ENCODE measurements at regions not wholly inside any gene's neighbourhood (a gene's known extent, or its start where the extent isn't known, plus 50 kb on each side); places are given as distances from the start of the nearest gene placed in this dataset.

DNA sequence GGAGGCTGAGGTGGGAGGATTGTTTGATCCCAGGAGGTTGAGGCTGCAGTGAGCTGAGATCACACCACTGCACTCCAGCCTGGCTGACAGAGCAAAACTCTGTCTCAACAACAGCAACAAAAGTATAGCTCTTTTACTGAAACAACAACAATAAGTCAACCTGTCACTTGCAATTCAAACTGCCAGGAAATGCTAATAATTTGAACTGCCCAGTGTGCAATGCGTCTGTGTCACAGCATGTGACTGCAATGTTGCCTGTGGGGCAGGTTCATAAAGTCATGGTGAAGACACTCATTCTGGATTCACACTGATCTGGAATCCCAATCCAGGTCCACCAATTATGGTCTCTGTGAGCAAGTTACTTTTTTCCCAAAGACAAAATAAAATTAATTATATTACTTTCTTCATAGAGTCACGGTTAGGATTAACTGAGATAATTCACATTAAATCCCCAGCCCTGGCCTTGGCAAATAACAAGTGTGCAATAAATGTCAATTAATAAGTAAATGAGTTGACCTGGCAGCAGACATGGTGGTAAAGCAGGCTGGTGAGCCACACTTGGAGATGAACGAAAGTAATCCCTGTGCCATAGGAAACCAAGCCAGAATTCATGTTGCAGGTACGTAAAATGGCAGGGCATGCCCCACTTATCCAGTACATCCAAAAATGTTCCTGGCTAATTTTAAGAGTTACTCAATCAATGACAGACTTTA lies 89.1 kb upstream of the CPSF6 start:
- TF ChIP-seq Cebpa-rat (IDR thresholded peaks at IDR 0.05) = no peak
- peaks cover 19% of the 10 kb centered on the region for H3K4me1 ChIP-seq
- no peak overlapping the region for H3K27ac ChIP-seq
- no peaks in the 10 kb centered on the region for H4K20me1 ChIP-seq
- no peak overlapping the region for H3K4me3 ChIP-seq
- H3K9me3 ChIP-seq = no peaks in the 10 kb centered on the region
- no peak overlapping the region for H3K9ac ChIP-seq
- H3K27me3 ChIP-seq = no peaks in the 10 kb centered on the region
- H3K4me2 ChIP-seq = no peak overlapping the region
- H3K36me3 ChIP-seq = no peaks in the 10 kb centered on the region

DNA sequence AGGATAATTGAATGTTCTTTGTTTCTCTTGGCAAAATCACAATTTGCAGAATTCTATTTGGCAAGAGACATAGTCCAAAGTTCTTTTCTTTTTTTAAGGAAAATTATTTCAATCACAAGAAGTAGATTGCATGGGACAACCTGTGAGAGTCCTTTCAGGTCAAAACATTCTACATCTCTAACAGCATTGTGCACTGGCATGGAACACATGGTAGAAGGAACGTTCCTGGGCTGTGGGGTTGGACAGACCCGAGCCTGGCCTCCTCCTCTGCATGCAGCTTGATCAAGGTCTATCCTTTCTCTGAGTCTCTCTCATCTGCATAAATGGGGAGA lies 88.6 kb upstream of the CPSF6 start:
- Histone ChIP-seq H3K9me3 (no peaks in the 10 kb centered on the region), H3K9ac (no peak overlapping the region), H3K27ac (no peak overlapping the region), H3K4me1 (peaks cover 19% of the 10 kb centered on the region), H4K20me1 (no peaks in the 10 kb centered on the region), H3K4me3 (no peak overlapping the region), H3K36me3 (no peaks in the 10 kb centered on the region), H3K27me3 (no peaks in the 10 kb centered on the region), H3K4me2 (peak overlapping the region; percentile 64)
- TF ChIP-seq Cebpa-rat (IDR thresholded peaks at IDR 0.05) = no peak

DNA sequence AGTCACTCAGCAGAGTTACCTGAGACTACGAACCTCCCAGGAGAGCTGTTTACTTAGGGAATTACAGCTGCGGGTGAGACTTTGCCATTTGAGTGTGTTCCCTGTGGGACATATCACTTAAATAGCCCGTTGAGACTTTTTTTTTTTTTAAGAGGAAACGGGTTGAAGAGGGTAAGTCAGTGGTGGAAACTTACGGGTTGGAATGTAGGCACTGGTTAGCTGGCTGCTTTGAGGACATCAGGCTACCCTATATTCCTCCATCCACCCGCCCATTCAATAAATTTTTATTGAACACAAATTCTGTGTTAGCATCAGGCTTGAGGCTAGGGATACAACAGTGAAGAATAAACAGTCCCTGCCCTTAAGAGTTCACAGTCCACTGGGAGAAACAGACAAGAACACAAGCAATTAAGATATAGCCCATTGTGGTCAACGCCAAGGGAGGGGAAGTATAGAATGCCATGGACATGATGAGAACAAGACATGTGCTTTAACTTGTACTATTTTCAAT lies 88.1 kb upstream of the CPSF6 start:
- H3K4me2 ChIP-seq = peak overlapping the region; percentile 64
- no peaks in the 10 kb centered on the region for H3K36me3 ChIP-seq
- no peaks in the 10 kb centered on the region for H4K20me1 ChIP-seq
- no peaks in the 10 kb centered on the region for H3K9me3 ChIP-seq
- H3K4me1 ChIP-seq = peaks cover 21% of the 10 kb centered on the region
- no peak for TF ChIP-seq Cebpa-rat (IDR thresholded peaks at IDR 0.05)
- H3K27ac ChIP-seq = no peak overlapping the region
- H3K27me3 ChIP-seq = no peaks in the 10 kb centered on the region
- H3K9ac ChIP-seq = no peak overlapping the region
- no peak overlapping the region for H3K4me3 ChIP-seq

DNA sequence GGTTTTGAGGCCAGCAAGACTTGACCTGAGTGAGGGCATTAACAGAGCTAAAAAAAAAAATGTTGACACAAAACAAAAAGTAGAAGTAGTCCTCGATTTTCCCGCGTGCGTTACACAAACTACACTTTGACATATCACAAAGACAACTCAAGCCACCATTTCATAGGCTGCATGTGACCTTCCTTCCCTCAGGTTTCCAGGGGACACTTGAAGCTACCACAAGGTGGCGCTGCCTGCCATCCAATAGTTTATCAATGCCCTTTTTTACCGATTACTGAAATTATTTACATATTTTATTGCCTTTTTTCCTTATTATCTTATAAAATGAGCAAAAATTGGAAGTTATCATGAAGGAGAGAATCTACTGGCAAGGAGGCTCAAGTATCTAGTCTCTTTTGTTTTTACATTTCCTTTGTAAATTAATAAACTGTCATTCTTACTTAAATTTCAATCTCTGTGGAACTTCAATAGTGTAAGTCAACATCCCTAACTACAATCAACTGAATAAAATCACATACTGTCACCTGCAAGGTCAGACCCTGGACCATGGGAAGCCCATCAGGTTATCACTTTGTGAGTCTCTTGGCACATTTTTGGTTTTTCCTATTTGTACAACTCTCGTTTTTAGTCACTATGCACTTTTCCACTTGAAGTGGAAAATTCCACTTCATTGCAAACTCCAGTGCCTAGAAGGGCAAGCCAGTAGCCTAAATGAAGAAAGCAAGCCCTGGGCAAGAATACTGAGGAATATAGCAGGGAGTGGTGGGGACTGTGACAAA lies 84.6 kb upstream of the CPSF6 start:
- Histone ChIP-seq H3K4me2 (no peak overlapping the region; the same call in 1 of the 2 replicates), H3K9me3 (no peaks in the 10 kb centered on the region), H3K36me3 (no peaks in the 10 kb centered on the region), H3K4me1 (peaks cover 30% of the 10 kb centered on the region), H3K9ac (no peak overlapping the region), H3K27ac (no peak overlapping the region), H3K4me3 (no peak overlapping the region), H4K20me1 (no peaks in the 10 kb centered on the region), H3K27me3 (no peaks in the 10 kb centered on the region)
- no peak for TF ChIP-seq Cebpa-rat (IDR thresholded peaks at IDR 0.05)

DNA sequence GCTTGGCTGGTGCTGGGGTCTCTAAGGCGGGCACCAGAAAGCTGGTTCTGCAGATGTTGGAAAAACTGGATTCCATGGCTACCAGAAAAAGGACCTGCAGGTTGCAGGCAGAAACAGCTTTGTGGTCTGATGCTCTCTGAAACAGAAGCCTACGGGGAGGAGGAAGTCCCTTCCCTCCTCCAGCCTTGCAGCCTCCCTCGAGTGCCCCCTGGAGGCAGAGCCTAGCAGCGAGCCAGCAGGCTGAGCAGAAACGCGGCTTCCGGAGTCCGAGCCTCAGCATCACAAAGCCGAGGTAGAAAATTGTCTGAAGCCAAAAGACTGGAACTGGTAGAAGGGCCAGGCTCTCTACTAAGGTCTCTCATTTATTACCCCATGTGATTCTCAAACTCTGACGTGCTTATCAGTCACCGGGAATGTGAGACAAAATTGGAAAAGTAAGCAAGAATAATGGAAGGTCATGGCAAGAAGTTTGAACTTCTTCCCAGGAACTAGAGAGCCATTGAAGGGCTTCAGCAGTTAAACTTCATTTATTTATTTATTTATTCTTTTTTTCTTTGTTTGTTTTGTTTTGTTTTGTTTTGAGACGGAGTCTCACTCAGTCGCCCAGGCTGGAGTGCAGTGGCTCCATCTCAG lies 82.2 kb upstream of the CPSF6 start:
- H3K36me3 ChIP-seq = no peaks in the 10 kb centered on the region
- no peak overlapping the region for H3K27ac ChIP-seq
- H3K9ac ChIP-seq = no peak overlapping the region
- no peak for TF ChIP-seq Cebpa-rat (IDR thresholded peaks at IDR 0.05)
- peaks cover 18% of the 10 kb centered on the region for H3K4me1 ChIP-seq
- no peak overlapping the region for H3K4me3 ChIP-seq
- no peaks in the 10 kb centered on the region for H3K27me3 ChIP-seq
- H4K20me1 ChIP-seq = no peaks in the 10 kb centered on the region
- peak overlapping the region; percentile 50 for H3K4me2 ChIP-seq
- no peaks in the 10 kb centered on the region for H3K9me3 ChIP-seq

DNA sequence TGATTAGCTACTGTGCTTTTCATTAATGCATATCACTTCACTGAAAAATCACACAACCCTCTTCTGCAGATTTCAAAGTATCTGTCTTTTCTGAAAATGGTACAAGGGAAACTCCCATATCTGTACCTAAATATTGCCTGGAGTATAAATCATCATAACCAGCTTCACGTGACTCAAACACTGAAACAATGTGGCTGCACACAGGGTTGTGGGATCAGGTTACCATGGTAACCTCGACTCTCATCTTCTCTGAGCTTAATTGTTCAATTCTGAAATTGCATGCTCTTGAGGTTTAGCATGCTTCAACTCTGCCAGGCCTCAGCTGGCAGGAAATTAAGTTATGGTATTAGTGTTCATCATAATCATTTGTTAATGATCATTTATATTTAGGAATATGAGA lies 77.5 kb upstream of the CPSF6 start:
- H3K36me3 ChIP-seq = no peaks in the 10 kb centered on the region
- H3K4me2 ChIP-seq = no peak overlapping the region
- no peaks in the 10 kb centered on the region for H3K9me3 ChIP-seq
- H3K4me1 ChIP-seq = peaks cover 4% of the 10 kb centered on the region
- H3K27ac ChIP-seq = no peak overlapping the region
- no peak for TF ChIP-seq Cebpa-rat (IDR thresholded peaks at IDR 0.05)
- H3K4me3 ChIP-seq = no peak overlapping the region
- H3K9ac ChIP-seq = no peak overlapping the region
- no peaks in the 10 kb centered on the region for H3K27me3 ChIP-seq
- H4K20me1 ChIP-seq = no peaks in the 10 kb centered on the region

DNA sequence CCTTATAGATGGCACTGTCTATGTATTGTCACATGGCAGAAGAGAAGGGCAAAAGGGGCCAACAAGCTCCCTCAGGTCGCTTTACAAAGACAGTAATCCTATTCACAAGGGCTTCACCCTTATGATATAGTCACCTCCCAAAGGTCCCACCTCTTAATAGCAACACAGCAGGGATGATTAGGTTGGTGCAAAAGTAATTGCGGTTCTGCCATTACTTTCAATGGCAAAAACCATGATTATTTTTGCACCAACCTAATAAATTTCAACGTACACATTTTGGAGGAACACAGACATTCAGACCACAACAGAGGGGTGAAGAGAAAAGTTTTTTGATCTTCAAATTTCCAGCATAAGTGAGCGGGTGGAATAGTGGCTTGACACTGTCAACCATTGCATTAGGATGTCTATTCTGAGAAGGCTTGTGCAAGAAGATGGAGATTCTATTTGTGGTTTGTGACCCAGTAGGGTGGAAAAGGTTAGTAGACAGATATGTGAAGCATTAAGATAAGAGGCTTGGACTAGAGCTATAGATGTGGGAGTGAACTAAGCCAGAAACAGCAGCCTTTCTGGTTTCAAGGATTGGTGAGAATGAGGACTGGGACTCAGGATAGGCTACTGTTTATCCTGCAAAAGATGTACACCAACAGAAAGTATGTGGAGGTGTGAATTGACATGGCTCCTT lies 75.5 kb upstream of the CPSF6 start:
- no peaks in the 10 kb centered on the region for H3K9me3 ChIP-seq
- TF ChIP-seq Cebpa-rat (IDR thresholded peaks at IDR 0.05) = no peak
- no peak overlapping the region for H3K9ac ChIP-seq
- H3K27ac ChIP-seq = no peak overlapping the region
- H3K4me3 ChIP-seq = no peak overlapping the region
- H3K4me1 ChIP-seq = no peaks in the 10 kb centered on the region
- no peaks in the 10 kb centered on the region for H3K27me3 ChIP-seq
- no peaks in the 10 kb centered on the region for H3K36me3 ChIP-seq
- H3K4me2 ChIP-seq = no peak overlapping the region
- H4K20me1 ChIP-seq = no peaks in the 10 kb centered on the region

DNA sequence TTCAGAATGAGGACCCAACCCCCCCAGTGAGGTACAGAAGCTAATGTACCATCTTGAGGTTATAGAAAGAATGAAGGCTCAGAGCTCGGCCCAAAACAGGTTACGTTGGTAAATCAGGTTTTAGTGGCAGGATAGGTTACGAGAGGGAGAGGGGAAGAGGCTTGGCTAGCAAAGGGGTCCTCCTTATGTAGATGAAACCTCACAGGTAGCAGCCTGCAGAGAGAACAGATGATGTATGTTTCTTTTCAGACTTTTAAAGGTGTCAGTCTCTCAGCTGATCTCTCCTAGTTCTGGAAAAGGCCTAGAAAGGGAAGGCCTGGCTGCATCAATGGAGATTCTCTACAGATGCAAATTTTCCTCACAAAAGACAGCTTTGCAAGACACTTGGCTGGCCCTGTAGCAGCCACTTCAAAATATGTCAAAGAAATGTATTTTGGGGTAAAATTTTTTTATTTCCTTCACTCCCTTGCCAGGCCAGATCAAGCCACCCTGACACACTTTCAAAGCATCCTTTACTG lies 71.7 kb upstream of the CPSF6 start:
- H3K9me3 ChIP-seq = no peaks in the 10 kb centered on the region
- no peak overlapping the region for H3K27ac ChIP-seq
- no peaks in the 10 kb centered on the region for H3K4me1 ChIP-seq
- no peaks in the 10 kb centered on the region for H3K27me3 ChIP-seq
- TF ChIP-seq Cebpa-rat (IDR thresholded peaks at IDR 0.05) = no peak
- H4K20me1 ChIP-seq = no peaks in the 10 kb centered on the region
- H3K9ac ChIP-seq = no peak overlapping the region
- no peaks in the 10 kb centered on the region for H3K36me3 ChIP-seq
- H3K4me2 ChIP-seq = no peak overlapping the region
- no peak overlapping the region for H3K4me3 ChIP-seq

DNA sequence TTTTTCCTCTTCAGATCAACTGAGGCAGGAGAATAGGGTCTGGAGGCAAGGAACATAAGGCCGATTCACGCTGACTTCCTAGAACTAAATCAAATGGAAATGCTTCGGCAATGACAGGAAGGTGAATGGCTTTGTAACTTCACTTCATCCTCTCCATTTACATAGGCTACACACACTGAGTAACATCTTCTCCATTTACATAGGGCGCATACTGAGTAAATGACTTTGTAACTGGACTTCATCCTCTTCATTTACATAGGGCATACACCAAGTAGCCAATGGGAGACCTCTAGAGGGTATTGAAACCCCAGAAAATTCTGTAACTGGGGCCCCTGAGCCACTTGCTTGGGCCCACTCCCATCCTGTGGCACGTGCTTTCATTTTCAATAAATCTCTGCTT lies 71.0 kb upstream of the CPSF6 start:
- Histone ChIP-seq H3K4me3 (no peak overlapping the region), H3K36me3 (no peaks in the 10 kb centered on the region), H4K20me1 (no peaks in the 10 kb centered on the region), H3K27ac (no peak overlapping the region), H3K9me3 (no peaks in the 10 kb centered on the region), H3K4me2 (no peak overlapping the region), H3K27me3 (no peaks in the 10 kb centered on the region), H3K4me1 (no peaks in the 10 kb centered on the region), H3K9ac (no peak overlapping the region)
- TF ChIP-seq Cebpa-rat (IDR thresholded peaks at IDR 0.05) = no peak

Data from BLaER1 (cell line).